ENCODE measurements at regions not wholly inside any gene's neighbourhood (a gene's known extent, or its start where the extent isn't known, plus 50 kb on each side); places are given as distances from the start of the nearest gene placed in this dataset.

DNA sequence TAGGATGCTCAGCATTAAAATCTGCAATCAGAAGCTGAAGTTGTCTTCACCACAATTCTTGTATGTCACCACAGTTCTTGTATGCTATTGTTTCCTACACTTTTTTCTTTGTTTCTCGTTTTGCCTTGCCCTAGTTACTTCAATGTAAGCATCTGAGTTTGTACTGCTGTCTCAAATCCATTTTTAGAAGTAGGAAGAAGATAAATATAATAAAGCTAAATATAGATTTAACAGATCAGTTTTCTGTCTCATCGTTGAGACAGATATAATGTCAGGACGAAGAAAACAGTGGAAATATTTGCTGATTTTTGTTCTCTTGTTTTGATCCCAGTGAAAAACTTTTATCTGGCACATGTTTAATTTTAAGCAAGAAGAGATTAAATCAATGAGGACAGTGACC is 318.0 kb downstream of the QKI start:
- TF ChIP-seq EZH2 (IDR thresholded peaks at IDR 0.05; ENCODE audit: insufficient read depth, poor library complexity, severe bottlenecking) (no peak), EZH2phosphoT487 (IDR thresholded peaks at IDR 0.05; ENCODE audit: insufficient read depth, low read depth) (no peak)
